ENCODE measurements at regions not wholly inside any gene's neighbourhood (a gene's known extent, or its start where the extent isn't known, plus 50 kb on each side); places are given as distances from the start of the nearest gene placed in this dataset.

GRCh38 chr1:112788561-112788960 lies 73.4 kb upstream of the PPM1J start:
- H3K4me3 ChIP-seq (ENCODE audit: low read length), result no peak overlapping the region
- H3K36me3 ChIP-seq (ENCODE audit: insufficient read depth, low read length), result no peaks in the 10 kb centered on the region
- peaks cover 3% of the 10 kb centered on the region for H3K27me3 ChIP-seq (ENCODE audit: insufficient read depth, low read length)
- H3K9me3 ChIP-seq (ENCODE audit: low read length), result no peaks in the 10 kb centered on the region
- no peaks in the 10 kb centered on the region for H3K4me1 ChIP-seq (ENCODE audit: insufficient read depth, low read length)
- no peak overlapping the region for H2AFZ ChIP-seq (ENCODE audit: low read depth, low read length)

- Histone ChIP-seq H3K4me3 (ENCODE audit: low read length) (no peak overlapping the region), H3K4me1 (ENCODE audit: insufficient read depth, low read length) (no peaks in the 10 kb centered on the region), H3K27me3 (ENCODE audit: insufficient read depth, low read length) (peaks cover 3% of the 10 kb centered on the region), H3K36me3 (ENCODE audit: insufficient read depth, low read length) (no peaks in the 10 kb centered on the region), H3K9me3 (ENCODE audit: low read length) (no peaks in the 10 kb centered on the region), H2AFZ (ENCODE audit: low read depth, low read length) (no peak overlapping the region)
Observed at GRCh38 chr1:112788054-112788453, 72.9 kb upstream of the PPM1J start.

- peaks cover 2% of the 10 kb centered on the region for H3K27me3 ChIP-seq (ENCODE audit: insufficient read depth, low read length)
- H3K9me3 ChIP-seq (ENCODE audit: low read length), result no peaks in the 10 kb centered on the region
- H2AFZ ChIP-seq (ENCODE audit: low read depth, low read length), result no peak overlapping the region
- H3K4me1 ChIP-seq (ENCODE audit: insufficient read depth, low read length), result no peaks in the 10 kb centered on the region
- no peak overlapping the region for H3K4me3 ChIP-seq (ENCODE audit: low read length)
- H3K36me3 ChIP-seq (ENCODE audit: insufficient read depth, low read length), result no peaks in the 10 kb centered on the region
Observed at GRCh38 chr1:112783059-112783458, 67.9 kb upstream of the PPM1J start.

GRCh38 chr1:112779665-112780526 lies 64.8 kb upstream of the PPM1J start:
- Histone ChIP-seq H3K27me3 (ENCODE audit: insufficient read depth, low read length) (peaks cover 6% of the 10 kb centered on the region), H3K9me3 (ENCODE audit: low read length) (no peaks in the 10 kb centered on the region), H2AFZ (ENCODE audit: low read depth, low read length) (no peak overlapping the region), H3K4me3 (ENCODE audit: low read length) (no peak overlapping the region), H3K4me1 (ENCODE audit: insufficient read depth, low read length) (no peaks in the 10 kb centered on the region), H3K36me3 (ENCODE audit: insufficient read depth, low read length) (no peaks in the 10 kb centered on the region)

DNA sequence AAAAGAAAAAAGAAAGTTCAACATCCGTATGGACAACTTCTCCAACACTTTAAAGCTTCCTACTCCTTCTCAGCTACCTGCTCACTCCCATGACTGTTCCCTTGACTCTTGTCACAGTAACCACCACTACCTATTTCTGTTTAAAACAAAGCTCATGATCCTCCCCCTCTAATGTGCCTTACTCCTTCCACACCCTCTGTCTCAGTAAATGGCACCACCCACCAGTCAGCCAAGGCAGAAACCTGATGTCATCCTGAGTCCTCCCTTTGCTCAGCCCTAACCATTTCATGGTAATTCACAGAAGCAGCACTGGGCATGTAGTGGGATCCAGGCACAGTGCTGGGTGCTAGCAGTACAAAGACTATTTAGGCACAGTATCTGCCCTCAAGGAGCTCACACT lies 63.0 kb upstream of the PPM1J start:
- Histone ChIP-seq H3K4me1 (ENCODE audit: insufficient read depth, low read length) (no peaks in the 10 kb centered on the region), H2AFZ (ENCODE audit: low read depth, low read length) (no peak overlapping the region), H3K4me3 (ENCODE audit: low read length) (no peak overlapping the region), H3K9me3 (ENCODE audit: low read length) (no peaks in the 10 kb centered on the region), H3K36me3 (ENCODE audit: insufficient read depth, low read length) (no peaks in the 10 kb centered on the region), H3K27me3 (ENCODE audit: insufficient read depth, low read length) (peaks cover 6% of the 10 kb centered on the region)

DNA sequence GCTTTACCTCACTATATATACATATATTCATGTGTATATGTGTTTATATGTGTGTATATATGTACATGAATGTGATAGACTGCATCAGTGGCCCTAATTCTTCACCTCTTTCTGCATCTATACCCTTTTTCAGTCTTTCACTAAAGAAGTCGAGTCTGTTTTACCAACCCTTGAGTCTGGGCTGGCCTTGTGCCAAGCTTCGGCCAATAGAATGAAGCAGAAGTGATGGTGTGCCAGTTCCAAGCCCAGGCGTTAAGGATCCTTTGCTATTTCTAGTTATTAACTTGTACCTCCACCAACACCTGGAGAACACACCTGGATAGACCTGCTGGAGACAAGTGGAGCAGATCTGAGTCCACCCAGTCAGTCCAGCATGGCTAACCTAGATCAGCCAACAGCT lies 61.6 kb upstream of the PPM1J start:
- Histone ChIP-seq H2AFZ (ENCODE audit: low read depth, low read length) (no peak overlapping the region), H3K4me1 (ENCODE audit: insufficient read depth, low read length) (no peaks in the 10 kb centered on the region), H3K27me3 (ENCODE audit: insufficient read depth, low read length) (peaks cover 6% of the 10 kb centered on the region), H3K36me3 (ENCODE audit: insufficient read depth, low read length) (no peaks in the 10 kb centered on the region), H3K4me3 (ENCODE audit: low read length) (no peak overlapping the region), H3K9me3 (ENCODE audit: low read length) (no peaks in the 10 kb centered on the region)

DNA sequence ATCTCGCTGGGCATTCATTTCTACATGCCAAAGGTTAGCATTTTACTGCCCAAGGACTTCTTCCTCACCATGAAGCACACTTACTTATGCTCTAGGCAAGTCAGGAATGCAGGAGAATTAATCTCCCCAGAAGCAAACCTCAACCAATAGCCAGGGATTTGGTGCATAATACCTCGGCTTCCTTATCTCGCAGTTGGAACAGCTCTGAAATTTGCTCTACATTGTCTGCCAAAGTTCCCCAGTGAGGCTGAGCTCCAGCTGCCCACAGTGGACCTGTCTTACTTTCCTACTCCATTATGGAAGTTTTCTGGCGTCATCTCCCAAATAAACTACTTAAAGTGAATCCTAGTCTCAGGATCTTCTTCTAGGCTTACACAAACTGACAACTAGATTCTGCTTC lies 57.6 kb upstream of the PPM1J start:
- Histone ChIP-seq H3K4me1 (ENCODE audit: insufficient read depth, low read length) (no peaks in the 10 kb centered on the region), H3K4me3 (ENCODE audit: low read length) (no peak overlapping the region), H3K27me3 (ENCODE audit: insufficient read depth, low read length) (peaks cover 8% of the 10 kb centered on the region), H3K9me3 (ENCODE audit: low read length) (no peaks in the 10 kb centered on the region), H3K36me3 (ENCODE audit: insufficient read depth, low read length) (no peaks in the 10 kb centered on the region), H2AFZ (ENCODE audit: low read depth, low read length) (no peak overlapping the region)

GRCh38 chr1:112770724-112771123 lies 55.6 kb upstream of the PPM1J start:
- Histone ChIP-seq H3K36me3 (ENCODE audit: insufficient read depth, low read length) (no peaks in the 10 kb centered on the region), H3K27me3 (ENCODE audit: insufficient read depth, low read length) (peaks cover 4% of the 10 kb centered on the region), H3K4me1 (ENCODE audit: insufficient read depth, low read length) (no peaks in the 10 kb centered on the region), H3K4me3 (ENCODE audit: low read length) (no peak overlapping the region), H2AFZ (ENCODE audit: low read depth, low read length) (no peak overlapping the region), H3K9me3 (ENCODE audit: low read length) (no peaks in the 10 kb centered on the region)

DNA sequence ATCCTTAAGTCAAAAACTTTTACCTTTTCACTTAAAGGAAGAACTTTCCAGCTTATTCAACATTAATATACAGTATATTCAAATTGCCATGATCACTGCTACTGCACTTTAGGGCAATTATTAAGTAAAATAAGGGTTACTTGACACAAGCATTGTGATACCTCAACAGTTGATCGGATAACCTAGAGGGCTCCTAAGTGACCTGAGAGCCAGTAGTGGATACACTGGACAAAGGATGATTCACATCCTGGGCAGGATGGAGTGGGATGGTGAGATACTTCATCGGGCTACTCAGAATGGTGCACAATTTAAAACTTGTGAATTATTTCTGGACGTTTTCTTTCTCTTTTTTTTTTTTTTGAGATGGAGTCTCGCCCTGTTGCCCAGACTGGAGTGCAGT lies 54.5 kb upstream of the PPM1J start:
- Histone ChIP-seq H3K36me3 (ENCODE audit: insufficient read depth, low read length) (no peaks in the 10 kb centered on the region), H3K27me3 (ENCODE audit: insufficient read depth, low read length) (peaks cover 4% of the 10 kb centered on the region), H3K4me3 (ENCODE audit: low read length) (no peak overlapping the region), H3K9me3 (ENCODE audit: low read length) (no peaks in the 10 kb centered on the region), H3K4me1 (ENCODE audit: insufficient read depth, low read length) (no peaks in the 10 kb centered on the region), H2AFZ (ENCODE audit: low read depth, low read length) (no peak overlapping the region)

- peaks cover 6% of the 10 kb centered on the region for H3K4me1 ChIP-seq (ENCODE audit: insufficient read depth, low read length)
Observed at GRCh38 chr1:112767646-112768045, 52.5 kb upstream of the PPM1J start.

More at GRCh38 chr1:112767646-112768045, 52.5 kb upstream of the PPM1J start:
- H3K9me3 ChIP-seq (ENCODE audit: low read length), result no peaks in the 10 kb centered on the region
- H3K36me3 ChIP-seq (ENCODE audit: insufficient read depth, low read length), result no peaks in the 10 kb centered on the region
- H3K4me3 ChIP-seq (ENCODE audit: low read length), result no peak overlapping the region
- H3K27me3 ChIP-seq (ENCODE audit: insufficient read depth, low read length), result peaks cover 4% of the 10 kb centered on the region
- H2AFZ ChIP-seq (ENCODE audit: low read depth, low read length), result no peak overlapping the region

Measured in neuron (in vitro differentiated cells).